ENCODE measurements at regions not wholly inside any gene's neighbourhood (a gene's known extent, or its start where the extent isn't known, plus 50 kb on each side); places are given as distances from the start of the nearest gene placed in this dataset.
"Not testable (repeated sequence)": the region's sequence is repeated elsewhere in the genome, so short reads cannot be mapped to it uniquely, and the experiment has no call there.

- no peak for DNase-seq (ENCODE audit: low read depth)
Observed at GRCh38 chr5:86671536-86671935, 53.8 kb downstream of the COX7C start.

DNA sequence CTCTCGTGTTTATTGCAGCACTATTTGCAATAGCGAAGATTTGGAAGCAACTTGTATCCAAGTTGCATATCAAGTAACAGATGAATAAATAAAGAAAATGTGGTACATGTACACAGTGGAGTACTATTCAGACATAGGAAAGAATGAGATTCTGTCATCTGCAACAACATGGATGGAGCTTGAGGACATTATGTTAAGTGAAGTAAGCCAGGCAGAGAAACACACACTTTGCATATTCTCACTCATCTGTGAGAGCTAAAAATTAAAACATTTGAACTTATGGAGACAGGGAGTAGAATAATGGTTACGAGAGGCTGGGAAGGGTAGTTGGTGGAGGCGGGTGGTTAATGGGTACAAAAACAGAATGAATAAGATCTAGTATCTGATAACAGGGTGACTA lies 56.3 kb downstream of the COX7C start:
- no peak for DNase-seq (ENCODE audit: low read depth)

DNA sequence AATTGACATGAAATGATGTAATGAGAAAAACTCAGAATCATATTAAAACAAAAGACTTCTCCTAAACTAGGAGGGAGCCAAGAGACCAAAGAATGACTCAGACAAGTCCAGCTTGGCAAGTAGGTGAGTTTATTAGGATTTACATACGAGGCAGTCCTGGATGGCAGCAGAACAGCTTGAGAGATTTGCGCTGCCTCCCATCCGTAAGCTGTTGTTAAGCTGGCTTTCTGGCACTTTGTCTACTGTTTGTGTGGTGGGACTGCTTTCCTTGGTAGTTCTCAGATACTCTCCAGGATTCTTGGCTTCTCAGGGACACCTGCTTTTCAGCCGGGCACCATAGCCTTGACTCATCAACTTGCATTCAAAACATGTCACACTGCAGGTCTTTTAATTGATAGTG lies 57.6 kb downstream of the COX7C start:
- DNase-seq (ENCODE audit: low read depth): no peak

DNA sequence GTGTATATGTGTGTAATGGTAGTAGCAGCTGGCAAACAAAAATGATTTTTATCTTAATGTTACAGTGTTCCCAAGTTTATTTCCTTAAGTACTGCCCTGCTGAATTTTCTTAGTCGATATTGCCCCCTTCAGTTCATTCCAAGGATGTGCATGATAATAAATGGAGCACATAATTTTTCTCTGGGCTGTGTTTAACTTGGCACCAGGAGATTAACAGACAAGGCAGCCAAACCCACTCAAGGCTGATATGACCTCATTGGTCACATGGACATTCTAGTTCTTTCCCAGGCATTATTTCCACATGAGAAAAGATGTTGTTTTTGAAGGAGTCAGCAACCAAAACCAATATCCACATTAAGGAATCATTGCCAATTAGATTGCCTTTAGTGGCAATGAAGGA lies 61.8 kb downstream of the COX7C start:
- no peak for DNase-seq (ENCODE audit: low read depth)

- no peak for DNase-seq (ENCODE audit: low read depth)
Observed at GRCh38 chr5:86679949-86680348, 62.2 kb downstream of the COX7C start.

GRCh38 chr5:86684222-86684621 lies 66.5 kb downstream of the COX7C start:
- no peak for DNase-seq (ENCODE audit: low read depth)

GRCh38 chr5:86686046-86686445 lies 68.3 kb downstream of the COX7C start:
- DNase-seq (ENCODE audit: low read depth): no peak

GRCh38 chr5:86688406-86688805 lies 70.7 kb downstream of the COX7C start:
- DNase-seq (ENCODE audit: low read depth): no peak

- DNase-seq (ENCODE audit: low read depth): no peak
Observed at GRCh38 chr5:86689103-86689729, 71.5 kb downstream of the COX7C start.

DNA sequence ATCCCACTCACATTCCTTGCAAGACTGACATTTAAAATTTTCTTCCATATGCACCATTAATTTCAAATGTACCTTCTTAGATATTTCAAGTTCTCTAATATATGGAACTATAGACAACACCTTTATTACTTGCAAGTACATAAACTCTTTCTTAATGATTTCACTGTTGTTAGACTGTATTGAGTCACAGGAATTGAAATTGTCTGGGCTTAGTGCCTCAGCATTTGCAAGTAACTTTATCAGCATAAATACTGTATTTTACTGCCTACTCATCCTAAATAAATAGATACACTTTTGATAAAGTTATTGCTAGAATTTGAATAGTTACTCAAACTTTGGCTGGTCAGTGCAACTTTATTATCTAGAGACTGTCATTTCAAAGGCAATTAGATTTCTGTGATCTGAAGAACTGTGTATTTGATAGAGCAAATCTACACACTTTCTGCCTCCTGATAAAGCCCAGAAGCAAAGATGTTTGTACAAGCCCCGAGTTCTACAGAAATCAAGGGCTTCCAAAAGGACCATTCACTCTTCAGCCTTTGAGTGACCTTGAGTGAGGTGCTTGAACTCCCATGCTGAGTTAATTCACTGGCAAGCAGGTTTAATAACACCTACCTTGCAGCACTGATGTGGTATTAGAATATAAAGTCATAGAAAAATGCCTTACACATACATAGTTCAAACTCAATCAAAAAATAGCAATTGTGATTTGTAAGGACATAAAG lies 91.6 kb downstream of the COX7C start:
- DNase-seq (ENCODE audit: low read depth): no peak

- DNase-seq (ENCODE audit: low read depth): no peak
Observed at GRCh38 chr5:86716121-86716520, 98.4 kb downstream of the COX7C start.

DNA sequence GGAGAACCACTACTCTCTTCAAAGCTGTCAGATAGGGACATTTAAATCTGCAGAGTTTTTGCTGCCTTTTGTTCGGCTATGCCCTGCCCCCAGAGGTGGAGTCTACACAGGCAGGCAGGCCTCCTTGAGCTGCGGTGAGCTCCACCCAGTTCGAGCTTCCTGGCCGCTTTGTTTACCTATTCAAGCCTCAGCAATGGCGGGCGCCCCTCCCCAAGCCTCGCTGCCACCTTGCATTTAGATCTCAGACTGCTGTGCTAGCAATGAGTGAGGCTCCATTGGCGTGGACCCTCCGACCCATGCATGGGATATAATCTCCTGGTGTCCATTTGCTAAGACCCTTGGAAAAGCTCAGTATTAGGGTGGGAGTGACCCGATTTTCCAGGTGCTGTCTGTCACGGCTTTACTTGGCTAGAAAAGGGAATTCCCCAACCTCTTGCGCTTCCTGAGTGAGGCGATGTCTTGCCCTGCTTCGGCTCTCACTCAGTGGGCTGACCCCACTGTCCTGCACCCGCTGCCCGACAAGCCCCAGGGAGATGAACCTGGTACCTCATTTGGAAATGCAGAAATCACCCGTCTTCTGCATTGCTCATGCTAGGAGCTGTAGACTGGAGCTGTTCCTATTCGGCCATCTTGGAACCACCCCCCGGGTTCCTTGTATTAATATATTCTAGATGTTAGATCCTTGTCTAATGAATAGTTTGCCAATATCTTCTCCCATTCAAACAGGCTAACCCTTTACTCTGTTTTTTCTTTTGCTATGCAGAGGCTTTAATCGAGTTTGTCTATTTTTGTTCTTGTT lies 113.8 kb downstream of the COX7C start:
- DNase-seq (ENCODE audit: low read depth): not testable (repeated sequence)

- DNase-seq (ENCODE audit: low read depth): no peak
Observed at GRCh38 chr5:86735370-86735769, 117.6 kb downstream of the COX7C start.

DNA sequence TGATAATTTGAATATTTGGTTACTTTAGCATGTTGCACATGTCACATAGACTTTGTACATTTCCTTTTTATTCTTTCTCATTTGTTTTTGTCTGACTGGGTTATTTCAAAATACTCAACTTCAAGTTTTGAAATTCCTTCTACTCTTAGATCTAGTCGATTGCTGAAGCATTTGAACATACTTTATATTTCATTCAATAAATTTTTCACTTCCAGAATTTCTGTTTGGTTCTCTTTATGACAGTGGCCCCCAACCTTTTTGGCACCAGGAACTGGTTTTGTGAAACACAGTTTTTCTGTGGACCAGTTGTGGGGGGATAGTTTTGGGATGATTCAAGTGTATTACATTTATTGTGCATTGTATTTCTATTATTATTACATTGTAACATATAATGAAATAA lies 119.8 kb downstream of the COX7C start:
- DNase-seq (ENCODE audit: low read depth): no peak

DNA sequence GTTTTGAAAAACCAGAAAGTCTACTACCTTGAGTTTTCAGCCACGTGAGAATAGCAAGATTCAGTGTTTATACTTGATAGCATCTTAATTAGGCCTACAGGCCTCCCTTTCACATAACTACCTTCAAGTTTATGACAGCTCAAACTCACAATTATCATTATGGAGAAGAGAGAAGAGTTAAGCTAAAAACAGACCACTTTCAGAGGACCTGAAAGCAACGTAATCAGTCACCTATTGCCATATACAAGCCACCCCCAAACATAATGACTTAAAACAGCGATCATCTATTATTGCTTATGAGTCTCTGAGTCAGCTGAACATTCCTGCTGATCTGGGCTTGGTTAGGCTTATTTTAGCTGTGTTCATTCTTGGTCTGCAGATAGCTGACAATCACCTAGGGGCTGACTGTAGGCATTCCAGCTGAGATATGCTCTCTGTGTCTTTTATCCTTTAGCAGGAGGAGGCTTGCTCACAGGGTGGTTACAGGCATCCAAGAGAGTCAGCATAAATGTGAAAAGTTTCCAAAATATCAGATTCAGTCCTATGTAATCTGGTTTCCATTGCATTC lies 130.9 kb downstream of the COX7C start:
- no peak for DNase-seq (ENCODE audit: low read depth)

DNA sequence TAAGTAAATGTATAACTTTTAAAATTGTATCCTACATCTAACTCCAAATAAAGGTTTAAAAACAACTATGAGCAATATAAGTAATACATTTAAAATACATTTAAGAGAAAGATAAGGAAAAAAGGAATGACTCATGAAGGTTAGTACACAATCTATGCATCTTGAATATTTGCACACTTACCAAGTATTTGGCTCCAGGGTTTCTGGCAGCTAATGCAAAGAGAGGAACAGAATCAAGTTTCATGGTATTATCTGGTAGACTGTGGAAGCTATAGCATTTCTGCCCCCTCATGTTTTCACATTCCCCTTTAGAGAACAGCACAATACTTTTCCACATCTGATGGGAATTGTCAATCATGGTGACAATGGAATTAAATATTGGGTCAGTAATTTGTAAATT lies 132.1 kb downstream of the COX7C start:
- DNase-seq (ENCODE audit: low read depth): no peak

DNA sequence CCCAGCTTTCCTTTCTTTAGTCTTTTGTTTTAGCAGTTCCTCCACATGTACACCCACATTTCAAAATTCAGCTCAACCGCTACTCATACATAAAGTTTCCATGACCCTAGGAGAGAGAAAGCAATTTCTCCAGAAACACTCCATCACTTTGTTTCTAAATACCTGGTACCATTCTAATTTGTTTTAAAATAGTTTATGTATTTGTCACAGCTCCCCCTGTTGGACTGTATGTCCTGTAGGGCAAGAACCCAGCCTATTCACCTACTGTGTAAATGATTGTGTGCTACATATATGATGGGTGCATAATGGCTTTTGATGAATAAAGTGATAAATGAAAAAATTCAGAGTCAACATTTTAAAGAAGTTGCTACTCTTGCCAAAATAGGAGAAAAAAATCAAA lies 139.1 kb downstream of the COX7C start:
- no peak for DNase-seq (ENCODE audit: low read depth)

GRCh38 chr5:86757824-86758223 lies 140.1 kb downstream of the COX7C start:
- DNase-seq (ENCODE audit: low read depth): no peak

DNA sequence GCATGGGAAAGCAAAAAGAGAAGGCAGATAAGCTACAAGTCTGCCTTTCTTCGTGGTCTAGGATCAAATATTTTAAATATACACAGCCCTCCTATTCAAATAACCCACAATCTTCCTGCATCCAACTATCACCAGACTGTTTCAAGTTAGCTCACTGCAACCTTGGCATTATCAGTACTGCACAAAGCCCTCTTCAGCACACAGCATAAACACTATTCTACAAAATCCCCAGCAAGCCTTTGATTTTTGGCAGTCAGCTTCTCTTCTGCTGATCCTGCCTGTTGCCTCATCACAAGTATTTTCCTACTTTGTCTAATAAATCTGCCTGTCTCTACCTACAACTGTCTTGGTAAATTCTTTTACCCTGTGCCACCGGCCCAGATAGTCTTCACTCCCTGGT lies 142.9 kb downstream of the COX7C start:
- DNase-seq (ENCODE audit: low read depth): no peak

DNA sequence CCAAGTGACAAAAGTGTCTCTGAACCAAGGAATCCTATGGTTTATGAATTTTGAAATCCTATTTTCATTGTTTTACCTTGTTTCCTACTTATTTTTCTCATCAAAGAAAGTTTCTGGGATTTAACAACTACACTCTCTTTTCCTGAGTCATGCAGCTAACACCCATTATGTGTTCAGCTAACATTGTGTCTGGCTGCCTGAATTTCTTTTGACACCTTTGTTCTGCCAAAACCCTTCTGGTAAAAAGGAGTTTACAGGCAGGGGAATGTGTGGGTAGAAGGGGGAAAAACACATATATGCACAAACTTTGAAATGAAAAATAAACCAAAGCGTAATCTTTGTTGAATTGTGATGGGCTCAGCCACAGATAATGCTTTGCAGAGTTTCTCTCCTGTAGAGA lies 146.2 kb downstream of the COX7C start:
- no peak for DNase-seq (ENCODE audit: low read depth)

DNA sequence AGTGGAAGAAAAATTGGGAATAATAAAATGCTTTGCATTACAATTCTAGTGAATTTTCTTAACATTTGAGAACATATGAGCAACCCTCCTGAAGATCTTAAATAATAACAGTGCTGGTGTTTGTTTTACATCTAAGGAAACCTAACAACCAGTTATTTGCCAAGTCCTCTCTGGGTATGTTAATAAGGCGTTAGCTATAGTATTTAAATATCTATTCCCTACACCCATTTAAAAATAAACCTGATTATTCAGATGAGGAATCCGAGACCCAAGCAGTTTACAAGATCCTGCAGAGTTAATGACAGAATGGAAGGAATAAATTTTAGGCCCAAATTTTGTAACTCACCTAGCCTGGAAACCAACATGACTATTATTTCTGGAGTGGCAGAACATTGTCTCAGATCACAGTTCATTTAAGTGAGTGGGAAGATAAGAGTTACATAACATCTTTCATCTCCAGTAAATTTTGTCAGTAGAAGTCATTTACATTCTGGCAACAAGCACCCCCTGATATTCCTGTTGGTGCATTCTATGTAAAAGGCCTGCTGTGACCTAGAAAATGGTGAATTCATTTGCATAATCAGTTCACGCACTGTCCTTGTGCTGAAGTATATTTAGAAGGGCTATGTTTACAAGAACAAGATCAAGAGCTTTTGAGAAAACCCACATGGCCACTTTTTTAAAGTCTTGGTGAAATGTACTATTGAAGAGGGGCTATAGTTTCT lies 148.2 kb downstream of the COX7C start:
- no peak for DNase-seq (ENCODE audit: low read depth)

DNA sequence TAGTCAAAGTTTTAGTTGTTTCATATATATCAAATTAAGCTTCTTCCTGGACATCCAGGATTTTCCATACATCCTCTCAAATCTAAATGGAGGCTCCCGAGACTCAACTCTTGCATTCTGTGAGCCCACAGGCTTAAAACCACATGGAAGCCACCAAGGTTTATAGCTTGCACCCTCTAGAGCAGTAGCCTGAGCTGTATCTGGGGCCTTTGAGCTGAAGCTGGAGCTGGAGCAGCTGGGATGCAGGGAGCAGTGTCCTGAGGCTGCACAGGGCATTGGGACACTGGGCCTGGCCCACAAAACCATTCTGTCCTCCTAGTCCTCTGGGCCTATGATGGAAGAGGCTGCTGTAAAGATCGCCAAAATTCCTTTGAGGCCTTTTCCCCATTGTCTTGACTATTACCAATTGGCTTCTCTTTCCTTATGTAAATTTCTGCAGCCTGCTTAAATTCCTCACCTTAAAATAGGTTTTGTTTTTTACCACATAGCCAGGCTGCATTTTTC lies 151.0 kb downstream of the COX7C start:
- no peak for DNase-seq (ENCODE audit: low read depth)

All from stimulated activated CD8-positive, alpha-beta memory T cell treated with anti-CD3 and anti-CD28 coated beads, Interleukin-15, amount 100 ng/mL, for 24 hours (primary cell).